ENCODE measurements at regions not wholly inside any gene's neighbourhood (a gene's known extent, or its start where the extent isn't known, plus 50 kb on each side); places are given as distances from the start of the nearest gene placed in this dataset.

GRCh38 chr11:30150425-30150824 lies 80.4 kb upstream of the FSHB start:
- no peak overlapping the region for H3K4me3 Mint-ChIP-seq (ENCODE audit: unreplicated experiment)
- H3K27ac Mint-ChIP-seq (ENCODE audit: unreplicated experiment): no peak overlapping the region
- no peaks in the 10 kb centered on the region for H3K4me1 Mint-ChIP-seq (ENCODE audit: low read depth)
- H3K36me3 Mint-ChIP-seq (ENCODE audit: low read depth): no peaks in the 10 kb centered on the region
- DNase-seq (ENCODE audit: low spot score): no peak
- no peaks in the 10 kb centered on the region for H3K9me3 Mint-ChIP-seq (ENCODE audit: low read depth)
- peaks cover 32% of the 10 kb centered on the region for H3K27me3 Mint-ChIP-seq (ENCODE audit: low read depth)
- no peak for TF ChIP-seq CTCF (IDR thresholded peaks at IDR 0.05)

GRCh38 chr11:30153008-30153407 lies 77.8 kb upstream of the FSHB start:
- Mint-ChIP-seq H3K4me1 (ENCODE audit: low read depth) (no peaks in the 10 kb centered on the region), H3K36me3 (ENCODE audit: low read depth) (no peaks in the 10 kb centered on the region), H3K4me3 (ENCODE audit: unreplicated experiment) (no peak overlapping the region), H3K9me3 (ENCODE audit: low read depth) (no peaks in the 10 kb centered on the region), H3K27ac (ENCODE audit: unreplicated experiment) (no peak overlapping the region), H3K27me3 (ENCODE audit: low read depth) (peaks cover 26% of the 10 kb centered on the region)
- no peak for TF ChIP-seq CTCF (IDR thresholded peaks at IDR 0.05)
- DNase-seq (ENCODE audit: low spot score): no peak

GRCh38 chr11:30155428-30155827 lies 75.4 kb upstream of the FSHB start:
- Mint-ChIP-seq H3K36me3 (ENCODE audit: low read depth) (no peaks in the 10 kb centered on the region), H3K27me3 (ENCODE audit: low read depth) (peaks cover 25% of the 10 kb centered on the region), H3K27ac (ENCODE audit: unreplicated experiment) (no peak overlapping the region), H3K4me3 (ENCODE audit: unreplicated experiment) (no peak overlapping the region), H3K9me3 (ENCODE audit: low read depth) (no peaks in the 10 kb centered on the region), H3K4me1 (ENCODE audit: low read depth) (no peaks in the 10 kb centered on the region)
- no peak for TF ChIP-seq CTCF (IDR thresholded peaks at IDR 0.05)
- DNase-seq (ENCODE audit: low spot score): no peak

GRCh38 chr11:30159546-30159945 lies 71.3 kb upstream of the FSHB start:
- H3K4me1 Mint-ChIP-seq (ENCODE audit: low read depth): no peaks in the 10 kb centered on the region
- no peaks in the 10 kb centered on the region for H3K36me3 Mint-ChIP-seq (ENCODE audit: low read depth)
- DNase-seq (ENCODE audit: low spot score): no peak
- H3K4me3 Mint-ChIP-seq (ENCODE audit: unreplicated experiment): no peak overlapping the region
- no peaks in the 10 kb centered on the region for H3K9me3 Mint-ChIP-seq (ENCODE audit: low read depth)
- peaks cover 28% of the 10 kb centered on the region for H3K27me3 Mint-ChIP-seq (ENCODE audit: low read depth)
- no peak for TF ChIP-seq CTCF (IDR thresholded peaks at IDR 0.05)
- H3K27ac Mint-ChIP-seq (ENCODE audit: unreplicated experiment): no peak overlapping the region

- Mint-ChIP-seq H3K27ac (ENCODE audit: unreplicated experiment) (no peak overlapping the region), H3K4me3 (ENCODE audit: unreplicated experiment) (no peak overlapping the region), H3K36me3 (ENCODE audit: low read depth) (no peaks in the 10 kb centered on the region), H3K27me3 (ENCODE audit: low read depth) (peaks cover 17% of the 10 kb centered on the region), H3K9me3 (ENCODE audit: low read depth) (no peaks in the 10 kb centered on the region), H3K4me1 (ENCODE audit: low read depth) (no peaks in the 10 kb centered on the region)
- no peak for DNase-seq (ENCODE audit: low spot score)
- TF ChIP-seq CTCF (IDR thresholded peaks at IDR 0.05): no peak
Measured at GRCh38 chr11:30165652-30166051, 65.2 kb upstream of the FSHB start.

Data from chondrocyte (in vitro differentiated cells).